ENCODE measurements at regions not wholly inside any gene's neighbourhood (a gene's known extent, or its start where the extent isn't known, plus 50 kb on each side); places are given as distances from the start of the nearest gene placed in this dataset.

DNA sequence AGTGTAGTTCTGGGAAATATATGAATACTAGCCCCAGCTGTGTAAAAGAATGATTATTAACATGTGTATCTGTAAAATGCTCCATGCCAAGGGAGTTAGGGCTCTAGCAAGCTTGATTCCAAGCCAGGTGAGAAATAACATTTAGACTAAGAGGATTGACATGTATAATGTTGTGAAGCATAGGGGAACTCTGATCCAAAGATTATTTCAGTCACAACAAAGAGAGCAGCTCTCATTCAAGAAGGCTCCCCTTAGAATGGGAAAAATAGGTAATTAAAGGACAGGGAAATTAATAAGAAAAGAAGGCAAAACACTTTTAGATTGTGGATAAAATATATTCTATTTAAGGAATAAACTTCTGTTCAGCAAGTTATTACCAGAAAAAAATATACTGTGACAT is 347.3 kb upstream of the CDH7 start:
- no peak for DNase-seq
- H3K4me3 ChIP-seq: no peak overlapping the region
- H3K36me3 ChIP-seq: no peaks in the 10 kb centered on the region
- H3K4me1 ChIP-seq: no peaks in the 10 kb centered on the region
- no peak for TF ChIP-seq POLR2A (IDR thresholded peaks at IDR 0.05)
- TF ChIP-seq, protein P1, sequence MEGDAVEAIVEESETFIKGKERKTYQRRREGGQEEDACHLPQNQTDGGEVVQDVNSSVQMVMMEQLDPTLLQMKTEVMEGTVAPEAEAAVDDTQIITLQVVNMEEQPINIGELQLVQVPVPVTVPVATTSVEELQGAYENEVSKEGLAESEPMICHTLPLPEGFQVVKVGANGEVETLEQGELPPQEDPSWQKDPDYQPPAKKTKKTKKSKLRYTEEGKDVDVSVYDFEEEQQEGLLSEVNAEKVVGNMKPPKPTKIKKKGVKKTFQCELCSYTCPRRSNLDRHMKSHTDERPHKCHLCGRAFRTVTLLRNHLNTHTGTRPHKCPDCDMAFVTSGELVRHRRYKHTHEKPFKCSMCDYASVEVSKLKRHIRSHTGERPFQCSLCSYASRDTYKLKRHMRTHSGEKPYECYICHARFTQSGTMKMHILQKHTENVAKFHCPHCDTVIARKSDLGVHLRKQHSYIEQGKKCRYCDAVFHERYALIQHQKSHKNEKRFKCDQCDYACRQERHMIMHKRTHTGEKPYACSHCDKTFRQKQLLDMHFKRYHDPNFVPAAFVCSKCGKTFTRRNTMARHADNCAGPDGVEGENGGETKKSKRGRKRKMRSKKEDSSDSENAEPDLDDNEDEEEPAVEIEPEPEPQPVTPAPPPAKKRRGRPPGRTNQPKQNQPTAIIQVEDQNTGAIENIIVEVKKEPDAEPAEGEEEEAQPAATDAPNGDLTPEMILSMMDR (IDR thresholded peaks at IDR 0.05): no peak
- no peak overlapping the region for H3K27ac ChIP-seq
- no peaks in the 10 kb centered on the region for H3K27me3 ChIP-seq
- no peaks in the 10 kb centered on the region for H3K9me3 ChIP-seq

DNA sequence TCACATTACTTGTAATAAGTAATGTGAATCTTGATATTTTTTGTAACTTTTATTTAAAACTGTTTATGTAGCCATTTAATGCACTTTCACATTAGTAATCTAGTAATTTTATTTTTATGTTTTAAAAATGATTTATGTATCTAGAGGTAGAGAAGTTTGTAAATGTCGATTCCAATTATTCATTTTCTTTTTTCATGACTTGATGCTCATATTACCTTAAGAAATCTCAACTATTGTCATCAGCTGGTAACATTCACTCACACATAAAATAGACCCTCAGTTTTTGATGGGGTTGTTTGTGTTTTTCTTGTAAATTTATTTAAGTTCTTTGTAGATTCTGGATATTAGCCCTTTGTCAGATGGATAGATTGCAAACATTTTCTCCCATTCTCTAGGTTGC is 351.7 kb upstream of the CDH7 start:
- H3K9me3 ChIP-seq: no peaks in the 10 kb centered on the region
- DNase-seq: no peak
- H3K4me3 ChIP-seq: no peak overlapping the region
- no peaks in the 10 kb centered on the region for H3K36me3 ChIP-seq
- H3K4me1 ChIP-seq: no peaks in the 10 kb centered on the region
- no peak overlapping the region for H3K27ac ChIP-seq
- H3K27me3 ChIP-seq: no peaks in the 10 kb centered on the region
- TF ChIP-seq, protein P1 (IDR thresholded peaks at IDR 0.05): no peak
- TF ChIP-seq POLR2A (IDR thresholded peaks at IDR 0.05): no peak

DNA sequence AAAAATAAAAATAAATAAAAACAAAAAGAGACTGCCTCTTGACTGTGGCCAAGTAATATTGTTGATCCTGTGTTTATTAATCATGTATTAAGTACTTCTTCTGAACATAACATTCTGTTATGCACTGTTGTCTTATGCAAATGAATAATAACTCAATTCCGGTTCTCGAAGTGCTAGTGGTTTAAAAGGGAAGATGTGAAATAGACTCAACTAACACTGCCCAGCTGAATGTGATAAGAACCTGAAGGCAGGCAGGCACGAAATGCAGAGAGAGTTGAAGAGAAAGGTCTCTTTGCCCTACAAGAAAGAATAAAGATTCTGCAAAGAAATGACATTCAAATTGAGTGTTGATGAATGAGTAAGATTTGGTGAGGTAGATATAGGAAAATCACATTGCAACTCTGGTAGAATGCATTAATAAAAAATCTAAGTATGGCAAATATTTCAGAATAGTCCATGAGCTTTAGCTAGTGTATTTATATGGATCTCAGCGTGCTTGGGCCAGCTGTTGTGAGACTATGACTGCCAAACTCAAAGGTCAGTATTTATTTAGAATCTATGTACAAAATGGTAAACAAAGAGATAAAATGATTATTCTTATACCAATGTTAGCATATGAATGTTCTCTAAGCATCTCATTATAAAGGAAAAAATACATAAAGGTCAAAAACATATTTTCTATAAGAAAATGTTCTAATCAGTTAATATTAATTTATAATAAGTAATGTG is 352.3 kb upstream of the CDH7 start:
- TF ChIP-seq, protein P1 (IDR thresholded peaks at IDR 0.05): no peak
- Histone ChIP-seq H3K9me3 (no peaks in the 10 kb centered on the region), H3K4me1 (no peaks in the 10 kb centered on the region), H3K27ac (no peak overlapping the region), H3K27me3 (no peaks in the 10 kb centered on the region), H3K36me3 (no peaks in the 10 kb centered on the region), H3K4me3 (no peak overlapping the region)
- DNase-seq: no peak

DNA sequence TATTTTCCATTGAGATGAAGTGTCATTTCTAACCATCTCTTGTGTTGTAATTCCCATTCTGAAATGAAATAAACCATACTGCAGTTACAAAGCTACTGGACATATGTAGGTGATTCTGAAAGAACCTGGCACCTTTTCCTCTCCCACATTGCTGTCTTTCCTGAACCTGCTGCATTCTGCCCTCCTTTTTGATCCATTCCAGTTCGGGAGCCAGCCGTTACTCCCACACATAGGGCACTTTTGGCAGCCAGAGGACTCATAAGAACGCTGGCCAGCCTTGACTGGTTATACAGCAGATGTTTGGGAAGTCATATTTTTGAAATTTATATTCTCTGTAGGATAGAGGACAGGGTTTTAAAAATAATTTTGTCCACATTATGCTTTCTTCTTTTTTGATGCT is 369.8 kb upstream of the CDH7 start:
- no peak for TF ChIP-seq POLR2A (IDR thresholded peaks at IDR 0.05)
- TF ChIP-seq, protein P1 (IDR thresholded peaks at IDR 0.05): no peak
- H3K36me3 ChIP-seq: no peaks in the 10 kb centered on the region
- H3K9me3 ChIP-seq: no peaks in the 10 kb centered on the region
- DNase-seq: no peak
- H3K4me3 ChIP-seq: no peak overlapping the region
- H3K27me3 ChIP-seq: no peaks in the 10 kb centered on the region
- H3K27ac ChIP-seq: no peak overlapping the region
- no peaks in the 10 kb centered on the region for H3K4me1 ChIP-seq

DNA sequence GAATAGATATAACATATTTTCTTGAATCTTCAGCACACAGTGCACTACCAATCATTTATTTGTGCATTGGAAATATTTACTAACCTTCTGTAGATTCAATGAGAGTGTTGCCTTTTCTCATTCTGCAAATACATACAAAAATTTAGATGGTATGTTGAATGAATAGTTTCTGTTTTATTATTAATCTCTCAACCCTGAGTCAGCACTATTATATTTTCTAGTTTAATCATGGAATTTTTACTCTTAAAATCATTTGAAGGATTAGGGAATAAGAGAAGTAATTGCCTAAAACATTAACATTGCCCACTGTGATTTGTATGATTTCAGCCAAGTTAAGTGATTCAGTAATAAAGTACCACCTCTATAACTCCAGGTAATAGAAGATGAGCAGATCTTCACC is 370.2 kb upstream of the CDH7 start:
- H3K9me3 ChIP-seq: no peaks in the 10 kb centered on the region
- H3K4me3 ChIP-seq: no peak overlapping the region
- no peaks in the 10 kb centered on the region for H3K27me3 ChIP-seq
- TF ChIP-seq POLR2A (IDR thresholded peaks at IDR 0.05): no peak
- TF ChIP-seq, protein P1 (IDR thresholded peaks at IDR 0.05): no peak
- H3K4me1 ChIP-seq: no peaks in the 10 kb centered on the region
- H3K36me3 ChIP-seq: no peaks in the 10 kb centered on the region
- no peak overlapping the region for H3K27ac ChIP-seq
- no peak for DNase-seq

DNA sequence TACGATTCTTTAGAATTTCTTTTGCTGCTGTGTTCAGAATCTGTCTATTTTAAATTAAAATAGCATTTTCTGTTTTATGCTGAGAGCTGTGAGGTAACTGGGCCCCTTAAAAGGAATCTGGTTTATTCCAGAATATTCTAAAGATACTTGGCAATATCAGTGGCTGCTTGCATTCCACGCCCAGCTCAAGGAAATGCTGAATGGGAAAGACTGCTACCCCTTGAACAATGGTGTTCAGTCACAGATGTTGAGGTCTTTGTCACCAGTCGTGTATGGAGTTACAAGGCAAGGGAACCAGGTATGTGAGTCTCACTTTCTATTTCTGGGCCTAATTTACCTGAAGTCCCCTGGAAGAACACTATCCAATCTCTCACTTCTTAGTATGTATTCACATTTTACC is 377.9 kb upstream of the CDH7 start:
- TF ChIP-seq, protein P1 (IDR thresholded peaks at IDR 0.05): no peak
- TF ChIP-seq POLR2A (IDR thresholded peaks at IDR 0.05): no peak
- no peaks in the 10 kb centered on the region for H3K27me3 ChIP-seq
- H3K4me1 ChIP-seq: no peaks in the 10 kb centered on the region

More for the DNA sequence above, 377.9 kb upstream of the CDH7 start:
- Histone ChIP-seq H3K36me3 (no peaks in the 10 kb centered on the region), H3K9me3 (no peaks in the 10 kb centered on the region), H3K27ac (no peak overlapping the region), H3K4me3 (no peak overlapping the region)
- DNase-seq: no peak

Measured in Peyer's patch (tissue), 4 donors.